A673 (cell line): ENCODE measurements at regions not wholly inside any gene's neighbourhood (a gene's known extent, or its start where the extent isn't known, plus 50 kb on each side); places are given as distances from the start of the nearest gene placed in this dataset.

Experiments
- BruUV-seq: library from RNA; stranded (reverse); fragments of 400-500 nt; replicated peaks from 2 replicates; lab custom pipeline; 2021; lab: Mats Ljungman, UMichigan
- CTCF ChIA-PET: fragments of 300-600 bp; sonication (Branson Sonifier 250); formaldehyde crosslinking; loops from one replicate; lab custom pipeline; 2022; ENCODE audit warnings: antibody characterized with exemption; lab: Charles Lee
- POLR2A ChIA-PET: fragments of 300-600 bp; sonication (Branson Sonifier 250); formaldehyde crosslinking; loops from one replicate; lab custom pipeline; 2022; ENCODE audit warnings: antibody characterized with exemption; ENCODE audit not compliant: low non-redundant PET; lab: Charles Lee
- DNase-seq: peaks from one replicate; pipeline ENCODE4 v3.0.0-alpha.2; 2015; ENCODE audit warnings: low spot score
- H3K27ac ChIP-seq: fragments of 200-600 bp; sonication (generic); 2 replicates; pipeline ENCODE4 v1.5.1; 2016; ENCODE audit warnings: mixed run types, low read depth, mild to moderate bottlenecking, mixed read lengths, antibody characterized with exemption, low read length; ENCODE audit not compliant: poor library complexity, severe bottlenecking
- H3K27me3 ChIP-seq: fragments of 200-600 bp; sonication (generic); replicated peaks from 2 replicates; pipeline ENCODE4 v1.6.1; 2017; ENCODE audit warnings: mixed run types, low read depth, mild to moderate bottlenecking, mixed read lengths, antibody characterized with exemption, low read length; ENCODE audit not compliant: insufficient read depth, poor library complexity
- H3K36me3 ChIP-seq: fragments of 200-600 bp; sonication (generic); 2 replicates; pipeline ENCODE4 v1.6.1; 2016; ENCODE audit warnings: mixed run types, mild to moderate bottlenecking, mixed read lengths, antibody characterized with exemption, low read length; ENCODE audit not compliant: insufficient read depth, poor library complexity, severe bottlenecking
- H3K4me1 ChIP-seq: fragments of 200-600 bp; sonication (generic); 2 replicates; pipeline ENCODE4 v1.6.1; 2017; ENCODE audit warnings: mixed run types, mild to moderate bottlenecking, mixed read lengths, antibody characterized with exemption, low read length; ENCODE audit not compliant: insufficient read depth, poor library complexity, severe bottlenecking
- H3K4me3 ChIP-seq: fragments of 200-600 bp; sonication (generic); 2 replicates; pipeline ENCODE4 v1.5.1; 2016; ENCODE audit warnings: low read depth, mixed run types, mild to moderate bottlenecking, mixed read lengths, low read length; ENCODE audit not compliant: poor library complexity, severe bottlenecking
- H3K9me3 ChIP-seq: fragments of 200-600 bp; sonication (generic); 2 replicates; pipeline ENCODE4 v1.6.1; 2016; ENCODE audit warnings: mixed run types, low read depth, mild to moderate bottlenecking, mixed read lengths, antibody characterized with exemption, low read length; ENCODE audit not compliant: poor library complexity, severe bottlenecking
- EZH2 ChIP-seq: fragments of 200-600 bp; sonication (generic); IDR thresholded peaks from 2 replicates; pipeline ENCODE4 v1.6.1; 2017; ENCODE audit warnings: borderline replicate concordance, low read depth, mild to moderate bottlenecking, mixed read lengths, antibody characterized with exemption, low read length; ENCODE audit not compliant: poor library complexity, severe bottlenecking
- intact Hi-C: fragments of 100-400 bp; cut with micrococcal nuclease; formaldehyde crosslinking; loops from one replicate; pipeline ENCODE4 v1.10.0; 2022; ENCODE audit not compliant: unreplicated experiment
- TF ChIP-seq, protein P1 (sequence below): fragments of 300-800, 200-600 bp; sonication (generic); conservative IDR thresholded peaks from 2 replicates; pipeline ENCODE4 v1.5.1; 2017; ENCODE audit warnings: low read depth, mild to moderate bottlenecking, antibody characterized with exemption, low read length, moderate library complexity, mixed read lengths

DNA sequence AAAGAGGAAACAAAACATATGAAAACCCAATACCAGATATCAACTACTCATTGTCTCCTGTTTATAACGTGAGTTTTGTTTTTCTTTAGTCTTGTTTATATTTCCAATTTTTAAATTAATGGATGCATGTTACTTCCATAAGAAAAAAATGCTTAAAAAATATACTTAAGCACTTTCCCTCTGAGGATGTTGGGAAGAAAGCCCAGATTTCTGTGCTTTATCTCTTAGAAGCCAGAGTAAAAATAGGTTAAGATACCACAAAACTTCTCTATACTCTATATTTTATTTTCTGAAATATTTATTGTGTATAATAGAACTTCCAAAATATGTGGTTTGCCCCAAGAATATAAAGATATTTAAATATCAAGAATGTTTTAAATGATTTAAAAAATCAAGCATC, 633.9 kb downstream of the STK39 start:
- DNase-seq, result no peak
- intact Hi-C loops, result no loop called here
- Histone ChIP-seq H3K4me1 (no peaks in the 10 kb centered on the region), H3K27me3 (no peaks in the 10 kb centered on the region), H3K4me3 (no peak overlapping the region), H3K27ac (no peak overlapping the region), H3K9me3 (no peaks in the 10 kb centered on the region), H3K36me3 (no peaks in the 10 kb centered on the region)
- CTCF ChIA-PET, result no interaction called here
- POLR2A ChIA-PET, result no interaction called here
- no peak for TF ChIP-seq EZH2
- TF ChIP-seq, protein P1, sequence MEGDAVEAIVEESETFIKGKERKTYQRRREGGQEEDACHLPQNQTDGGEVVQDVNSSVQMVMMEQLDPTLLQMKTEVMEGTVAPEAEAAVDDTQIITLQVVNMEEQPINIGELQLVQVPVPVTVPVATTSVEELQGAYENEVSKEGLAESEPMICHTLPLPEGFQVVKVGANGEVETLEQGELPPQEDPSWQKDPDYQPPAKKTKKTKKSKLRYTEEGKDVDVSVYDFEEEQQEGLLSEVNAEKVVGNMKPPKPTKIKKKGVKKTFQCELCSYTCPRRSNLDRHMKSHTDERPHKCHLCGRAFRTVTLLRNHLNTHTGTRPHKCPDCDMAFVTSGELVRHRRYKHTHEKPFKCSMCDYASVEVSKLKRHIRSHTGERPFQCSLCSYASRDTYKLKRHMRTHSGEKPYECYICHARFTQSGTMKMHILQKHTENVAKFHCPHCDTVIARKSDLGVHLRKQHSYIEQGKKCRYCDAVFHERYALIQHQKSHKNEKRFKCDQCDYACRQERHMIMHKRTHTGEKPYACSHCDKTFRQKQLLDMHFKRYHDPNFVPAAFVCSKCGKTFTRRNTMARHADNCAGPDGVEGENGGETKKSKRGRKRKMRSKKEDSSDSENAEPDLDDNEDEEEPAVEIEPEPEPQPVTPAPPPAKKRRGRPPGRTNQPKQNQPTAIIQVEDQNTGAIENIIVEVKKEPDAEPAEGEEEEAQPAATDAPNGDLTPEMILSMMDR, result no peak
- BruUV-seq, result no TSS peak

DNA sequence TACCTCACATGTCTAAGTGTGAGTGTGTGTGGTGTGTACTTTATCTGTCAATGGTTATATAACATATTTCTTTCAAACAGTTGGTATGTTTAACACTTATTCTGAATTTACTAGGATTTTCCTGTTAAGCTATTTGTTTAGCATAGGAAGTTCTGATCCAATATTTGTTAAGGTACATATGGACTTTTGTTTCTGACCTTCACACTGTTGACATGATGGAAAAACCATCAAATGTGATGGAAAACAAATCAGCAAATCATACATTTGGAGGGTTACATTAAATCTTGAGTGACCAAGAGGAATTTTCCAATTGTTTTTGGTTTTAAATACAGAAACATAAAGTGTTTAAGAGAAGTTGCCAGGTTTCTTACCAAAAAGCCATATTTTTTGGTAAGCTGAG, 638.9 kb downstream of the STK39 start:
- TF ChIP-seq EZH2, result no peak
- TF ChIP-seq, protein P1, result no peak
- ChIA-PET POLR2A (no interaction called here), CTCF (no interaction called here)
- BruUV-seq, result no TSS peak
- no peak overlapping the region for H3K4me3 ChIP-seq
- no peak overlapping the region for H3K27ac ChIP-seq
- no peaks in the 10 kb centered on the region for H3K36me3 ChIP-seq
- no peaks in the 10 kb centered on the region for H3K9me3 ChIP-seq
- H3K27me3 ChIP-seq, result no peaks in the 10 kb centered on the region
- intact Hi-C loops, result no loop called here
- no peaks in the 10 kb centered on the region for H3K4me1 ChIP-seq
- DNase-seq, result no peak

DNA sequence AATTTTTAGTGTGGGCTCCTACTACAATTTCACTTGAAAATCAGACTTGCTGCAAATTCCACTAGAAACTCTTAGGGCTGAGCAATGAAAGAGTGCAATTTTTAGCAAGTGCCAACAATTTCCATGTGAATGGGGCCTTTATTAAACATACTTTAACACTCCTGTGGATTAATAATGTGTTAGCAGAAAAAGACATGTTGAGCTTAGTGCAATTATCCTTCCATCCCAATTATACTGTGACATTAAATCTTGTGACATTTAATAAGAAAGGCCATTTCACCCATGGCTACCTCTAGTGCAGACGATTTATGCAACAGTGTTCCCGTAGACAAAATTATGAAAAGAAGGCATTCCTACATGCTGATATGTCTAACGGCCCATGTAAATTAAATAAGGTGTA, 639.7 kb downstream of the STK39 start:
- no TSS peak for BruUV-seq
- ChIA-PET CTCF (no interaction called here), POLR2A (no interaction called here)
- no peaks in the 10 kb centered on the region for H3K27me3 ChIP-seq
- H3K4me1 ChIP-seq, result no peaks in the 10 kb centered on the region
- intact Hi-C loops, result no loop called here
- TF ChIP-seq EZH2, result no peak
- TF ChIP-seq, protein P1, result no peak
- H3K36me3 ChIP-seq, result no peaks in the 10 kb centered on the region
- DNase-seq, result no peak
- H3K4me3 ChIP-seq, result no peak overlapping the region
- H3K9me3 ChIP-seq, result no peaks in the 10 kb centered on the region
- no peak overlapping the region for H3K27ac ChIP-seq
